Tibial nerve (tissue), 4 donors: ENCODE measurements at regions not wholly inside any gene's neighbourhood (a gene's known extent, or its start where the extent isn't known, plus 50 kb on each side); places are given as distances from the start of the nearest gene placed in this dataset.
"Not testable (repeated sequence)": the region's sequence is repeated elsewhere in the genome, so short reads cannot be mapped to it uniquely, and the experiment has no call there.

Experiments
- DNase-seq, 2 donors: peaks; one replicate each; pipeline ENCODE4 v3.0.0-alpha.2; 2019; ENCODE audit warnings: low spot score in 2 of 2
- H3K27ac ChIP-seq, 4 donors: fragments of 200-600 bp; sonication (generic) in 3 of 4; one replicate each; pipeline ENCODE4 v1.5.1; 2017 to 2019; ENCODE audit warnings: mild to moderate bottlenecking in 1 of 4
- H3K27me3 ChIP-seq, 2 donors: fragments of 200-600 bp; sonication (generic) in 1 of 2; one replicate each; pipeline versions ENCODE4 v1.5.1 to v1.6.0; 2017 to 2019
- H3K36me3 ChIP-seq, 3 donors: fragments of 200-600 bp; sonication (generic); one replicate each; pipeline ENCODE4 v1.5.1; 2018 to 2019
- H3K4me1 ChIP-seq, 4 donors: fragments of 200-600 bp; sonication (generic) in 3 of 4; one replicate each; pipeline ENCODE4 v1.5.1; 2017 to 2019
- H3K4me3 ChIP-seq, 4 donors: fragments of 200-600 bp; sonication (generic) in 3 of 4; one replicate each; pipeline ENCODE4 v1.5.1; 2017 to 2019; ENCODE audit warnings: mild to moderate bottlenecking in 1 of 4, moderate library complexity in 1 of 4
- H3K9me3 ChIP-seq, 4 donors: fragments of 200-600 bp; sonication (generic) in 3 of 4; one replicate each; pipeline ENCODE4 v1.5.1; 2017 to 2019
- EP300 ChIP-seq, 2 donors: sonication (generic); formaldehyde crosslinking; IDR thresholded peaks; one replicate each; pipeline ENCODE4 v1.6.1; 2017; ENCODE audit warnings: antibody characterized with exemption in 2 of 2, mild to moderate bottlenecking in 1 of 2
- POLR2A ChIP-seq, 2 donors: fragments of 450-650 bp; IDR thresholded peaks; one replicate each; pipeline ENCODE4 v1.6.1; 2017; ENCODE audit warnings: antibody characterized with exemption in 2 of 2, mild to moderate bottlenecking in 2 of 2, moderate library complexity in 2 of 2
- WGBS, 2 donors: methylation state at CpG; one replicate each; pipeline ENCODE4 v1.1.5; 2018; 5-methylcytosine and 5-hydroxymethylcytosine counted together
- TF ChIP-seq, protein P1 (sequence below), 5 experiments: fragments of 200-600 bp in 3 of 5; fragments of 450-650 bp in 2 of 5; sonication (generic) in 3 of 5; IDR thresholded peaks; one replicate each; pipeline ENCODE4 v1.5.1; 2016 to 2019; ENCODE audit warnings: antibody characterized with exemption in 5 of 5, mild to moderate bottlenecking in 3 of 5, moderate library complexity in 2 of 5

GRCh38 chr21:22164912-22165311 lies 1166.7 kb downstream of the NCAM2 start:
- no peak overlapping the region for H3K27ac ChIP-seq
- TF ChIP-seq, protein P1, sequence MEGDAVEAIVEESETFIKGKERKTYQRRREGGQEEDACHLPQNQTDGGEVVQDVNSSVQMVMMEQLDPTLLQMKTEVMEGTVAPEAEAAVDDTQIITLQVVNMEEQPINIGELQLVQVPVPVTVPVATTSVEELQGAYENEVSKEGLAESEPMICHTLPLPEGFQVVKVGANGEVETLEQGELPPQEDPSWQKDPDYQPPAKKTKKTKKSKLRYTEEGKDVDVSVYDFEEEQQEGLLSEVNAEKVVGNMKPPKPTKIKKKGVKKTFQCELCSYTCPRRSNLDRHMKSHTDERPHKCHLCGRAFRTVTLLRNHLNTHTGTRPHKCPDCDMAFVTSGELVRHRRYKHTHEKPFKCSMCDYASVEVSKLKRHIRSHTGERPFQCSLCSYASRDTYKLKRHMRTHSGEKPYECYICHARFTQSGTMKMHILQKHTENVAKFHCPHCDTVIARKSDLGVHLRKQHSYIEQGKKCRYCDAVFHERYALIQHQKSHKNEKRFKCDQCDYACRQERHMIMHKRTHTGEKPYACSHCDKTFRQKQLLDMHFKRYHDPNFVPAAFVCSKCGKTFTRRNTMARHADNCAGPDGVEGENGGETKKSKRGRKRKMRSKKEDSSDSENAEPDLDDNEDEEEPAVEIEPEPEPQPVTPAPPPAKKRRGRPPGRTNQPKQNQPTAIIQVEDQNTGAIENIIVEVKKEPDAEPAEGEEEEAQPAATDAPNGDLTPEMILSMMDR (IDR thresholded peaks at IDR 0.05) = no peak
- TF ChIP-seq POLR2A (IDR thresholded peaks at IDR 0.05) (no peak), EP300 (IDR thresholded peaks at IDR 0.05) (no peak)
- H3K9me3 ChIP-seq = peaks cover 0 to 3% (median 0%) of the 10 kb centered on the region in 4 donors
- no peaks in the 10 kb centered on the region for H3K36me3 ChIP-seq
- no peaks in the 10 kb centered on the region for H3K27me3 ChIP-seq
- no peak overlapping the region for H3K4me3 ChIP-seq
- no peak for DNase-seq
- no peaks in the 10 kb centered on the region for H3K4me1 ChIP-seq

- 95 to 97% methylated on average over 1 of the region's 1 CpG for WGBS, 2 donors
- Histone ChIP-seq H3K4me3 (no peak overlapping the region), H3K36me3 (no peaks in the 10 kb centered on the region), H3K27me3 (no peaks in the 10 kb centered on the region), H3K4me1 (no peaks in the 10 kb centered on the region), H3K27ac (no peak overlapping the region), H3K9me3 (peaks cover 0 to 12% (median 0%) of the 10 kb centered on the region in 4 donors)
- TF ChIP-seq, protein P1 (IDR thresholded peaks at IDR 0.05) = no peak
- TF ChIP-seq EP300 (IDR thresholded peaks at IDR 0.05) (no peak), POLR2A (IDR thresholded peaks at IDR 0.05) (no peak)
- DNase-seq = no peak
Observed at GRCh38 chr21:22174746-22175145, 1176.5 kb downstream of the NCAM2 start.

GRCh38 chr21:22189278-22189677 lies 1191.1 kb downstream of the NCAM2 start:
- Histone ChIP-seq H3K27me3 (no peaks in the 10 kb centered on the region), H3K4me1 (no peaks in the 10 kb centered on the region), H3K4me3 (no peak overlapping the region), H3K9me3 (no peaks in the 10 kb centered on the region), H3K36me3 (no peaks in the 10 kb centered on the region), H3K27ac (no peak overlapping the region)
- no peak for DNase-seq
- TF ChIP-seq, protein P1 (IDR thresholded peaks at IDR 0.05) = no peak
- TF ChIP-seq POLR2A (IDR thresholded peaks at IDR 0.05) = no peak
- no peak for TF ChIP-seq EP300 (IDR thresholded peaks at IDR 0.05)
- WGBS, 2 donors = 95 to 98% methylated on average over 6 of the region's 6 CpGs

DNA sequence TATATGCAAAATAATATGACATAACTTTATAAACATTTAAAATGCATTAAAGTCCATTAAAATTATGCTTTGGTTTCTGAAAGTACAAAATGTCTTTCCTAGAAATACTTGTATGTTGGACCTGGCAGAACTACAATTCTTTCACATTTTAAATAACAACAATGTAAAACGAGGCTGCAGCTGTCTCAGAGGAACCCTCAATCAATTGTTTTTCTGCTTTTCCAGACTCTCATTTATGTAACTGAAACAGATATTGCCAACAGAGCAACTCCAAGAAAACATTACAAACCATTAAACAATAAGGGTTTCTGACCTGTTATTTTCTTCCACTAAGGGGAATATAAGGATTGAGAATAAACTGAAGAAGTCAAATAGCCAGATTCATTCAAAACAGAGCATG lies 1193.4 kb downstream of the NCAM2 start:
- 10 to 15% methylated on average over 1 of the region's 1 CpG for WGBS, 2 donors
- H3K36me3 ChIP-seq = no peaks in the 10 kb centered on the region
- no peaks in the 10 kb centered on the region for H3K27me3 ChIP-seq
- H3K27ac ChIP-seq = no peak overlapping the region
- H3K4me3 ChIP-seq = no peak overlapping the region
- H3K9me3 ChIP-seq = no peaks in the 10 kb centered on the region
- TF ChIP-seq POLR2A (IDR thresholded peaks at IDR 0.05) = no peak
- TF ChIP-seq, protein P1 (IDR thresholded peaks at IDR 0.05) = no peak
- TF ChIP-seq EP300 (IDR thresholded peaks at IDR 0.05) = no peak
- DNase-seq = no peak
- H3K4me1 ChIP-seq = no peaks in the 10 kb centered on the region

DNA sequence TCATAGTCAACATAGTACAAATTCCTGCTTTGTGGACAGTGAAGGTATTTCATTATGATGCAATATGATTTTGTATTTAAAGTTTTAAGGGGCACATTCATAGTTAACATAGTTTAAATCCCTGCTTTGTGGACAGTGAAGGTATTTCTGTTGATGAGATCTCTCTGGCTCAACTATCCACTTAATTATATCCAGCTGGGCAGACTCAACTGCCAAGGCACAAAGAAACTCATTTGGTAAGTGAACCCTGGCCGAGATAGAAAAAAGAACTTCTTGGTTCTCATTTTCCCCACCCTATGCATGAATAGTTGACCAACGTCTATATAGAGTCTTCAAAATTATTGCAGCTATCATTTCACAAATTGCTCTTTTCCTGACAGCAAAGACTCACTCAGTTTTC lies 1194.6 kb downstream of the NCAM2 start:
- no peak overlapping the region for H3K4me3 ChIP-seq
- WGBS, 2 donors = 21 to 40% methylated on average over 2 of the region's 2 CpGs
- TF ChIP-seq EP300 (IDR thresholded peaks at IDR 0.05) (no peak), POLR2A (IDR thresholded peaks at IDR 0.05) (no peak)
- H3K27me3 ChIP-seq = no peaks in the 10 kb centered on the region
- no peaks in the 10 kb centered on the region for H3K9me3 ChIP-seq
- no peaks in the 10 kb centered on the region for H3K36me3 ChIP-seq
- H3K27ac ChIP-seq = no peak overlapping the region
- H3K4me1 ChIP-seq = no peaks in the 10 kb centered on the region
- no peak for DNase-seq

GRCh38 chr21:22194986-22195385 lies 1196.8 kb downstream of the NCAM2 start:
- not testable (repeated sequence) for H3K4me3 ChIP-seq, H3K27me3 ChIP-seq, H3K36me3 ChIP-seq, H3K4me1 ChIP-seq, H3K27ac ChIP-seq, DNase-seq, H3K9me3 ChIP-seq
- 91 to 92% methylated on average over 6 of the region's 6 CpGs for WGBS, 2 donors
